Prostate gland (tissue), 2 donors: ENCODE measurements at regions not wholly inside any gene's neighbourhood (a gene's known extent, or its start where the extent isn't known, plus 50 kb on each side); places are given as distances from the start of the nearest gene placed in this dataset.

Experiments
- DNase-seq: peaks from one replicate; pipeline ENCODE4 v3.0.0-alpha.2; 2019; ENCODE audit warnings: low spot score
- H3K27ac ChIP-seq, 2 donors: fragments of 200-600 bp; sonication (generic); 2 replicates each; pipeline ENCODE4 v1.5.1; 2017 to 2019
- H3K27me3 ChIP-seq: fragments of 200-600 bp; sonication (generic); replicated peaks from 2 replicates; pipeline ENCODE4 v1.5.1; 2019; ENCODE audit not compliant: insufficient read depth
- H3K36me3 ChIP-seq, 2 donors: fragments of 200-600 bp; sonication (generic); 1 replicate in 1 of 2; 2 replicates in 1 of 2; pipeline versions ENCODE4 v1.5.1 to v1.8.1; 2017 to 2019
- H3K4me1 ChIP-seq: fragments of 200-600 bp; sonication (generic); replicated peaks from 2 replicates; pipeline ENCODE4 v1.5.1; 2019
- H3K4me3 ChIP-seq, 2 donors: fragments of 200-600 bp; sonication (generic); 2 replicates each; pipeline ENCODE4 v1.5.1; 2017 to 2019
- H3K9me3 ChIP-seq: fragments of 200-600 bp; sonication (generic); 2 replicates; pipeline ENCODE4 v1.5.1; 2017
- POLR2A ChIP-seq: fragments of 450-650 bp; IDR thresholded peaks from one replicate; pipeline ENCODE4 v1.6.1; 2016; ENCODE audit warnings: antibody characterized with exemption, mild to moderate bottlenecking
- POLR2AphosphoS5 ChIP-seq: sonication (generic); formaldehyde crosslinking; IDR thresholded peaks from one replicate; pipeline ENCODE4 v1.6.1; 2017; ENCODE audit warnings: antibody characterized with exemption
- WGBS: methylation state at CpG from one replicate; pipeline ENCODE4 v1.1.5; 2018; 5-methylcytosine and 5-hydroxymethylcytosine counted together
- intact Hi-C: fragments of 100-400 bp; cut with DNase I; formaldehyde crosslinking; loops from one replicate; pipeline ENCODE4 v1.14.2; 2022
- TF ChIP-seq, protein P1 (sequence below), 4 experiments: fragments of 200-600 bp in 2 of 4; fragments of 450-650 bp in 2 of 4; sonication (generic) in 2 of 4; IDR thresholded peaks; 1 replicate in 3 of 4; 2 replicates in 1 of 4; pipeline ENCODE4 v1.5.1; 2016 to 2019; ENCODE audit warnings: antibody characterized with exemption in 4 of 4, mild to moderate bottlenecking in 2 of 4, moderate library complexity in 2 of 4

- Histone ChIP-seq H3K9me3 (no peaks in the 10 kb centered on the region), H3K36me3 (no peaks in the 10 kb centered on the region), H3K27me3 (no peaks in the 10 kb centered on the region), H3K27ac (no peak overlapping the region), H3K4me1 (no peaks in the 10 kb centered on the region), H3K4me3 (no peak overlapping the region)
- DNase-seq, result no peak
- intact Hi-C loops, result no loop called here
- TF ChIP-seq, protein P1, sequence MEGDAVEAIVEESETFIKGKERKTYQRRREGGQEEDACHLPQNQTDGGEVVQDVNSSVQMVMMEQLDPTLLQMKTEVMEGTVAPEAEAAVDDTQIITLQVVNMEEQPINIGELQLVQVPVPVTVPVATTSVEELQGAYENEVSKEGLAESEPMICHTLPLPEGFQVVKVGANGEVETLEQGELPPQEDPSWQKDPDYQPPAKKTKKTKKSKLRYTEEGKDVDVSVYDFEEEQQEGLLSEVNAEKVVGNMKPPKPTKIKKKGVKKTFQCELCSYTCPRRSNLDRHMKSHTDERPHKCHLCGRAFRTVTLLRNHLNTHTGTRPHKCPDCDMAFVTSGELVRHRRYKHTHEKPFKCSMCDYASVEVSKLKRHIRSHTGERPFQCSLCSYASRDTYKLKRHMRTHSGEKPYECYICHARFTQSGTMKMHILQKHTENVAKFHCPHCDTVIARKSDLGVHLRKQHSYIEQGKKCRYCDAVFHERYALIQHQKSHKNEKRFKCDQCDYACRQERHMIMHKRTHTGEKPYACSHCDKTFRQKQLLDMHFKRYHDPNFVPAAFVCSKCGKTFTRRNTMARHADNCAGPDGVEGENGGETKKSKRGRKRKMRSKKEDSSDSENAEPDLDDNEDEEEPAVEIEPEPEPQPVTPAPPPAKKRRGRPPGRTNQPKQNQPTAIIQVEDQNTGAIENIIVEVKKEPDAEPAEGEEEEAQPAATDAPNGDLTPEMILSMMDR (IDR thresholded peaks at IDR 0.05), result no peak
- TF ChIP-seq POLR2A (no peak), POLR2AphosphoS5 (no peak)
- 94% methylated on average over 3 of the region's 3 CpGs for WGBS
Observed at GRCh38 chr1:119191325-119191724, 50.9 kb upstream of the WARS2 start.

DNA sequence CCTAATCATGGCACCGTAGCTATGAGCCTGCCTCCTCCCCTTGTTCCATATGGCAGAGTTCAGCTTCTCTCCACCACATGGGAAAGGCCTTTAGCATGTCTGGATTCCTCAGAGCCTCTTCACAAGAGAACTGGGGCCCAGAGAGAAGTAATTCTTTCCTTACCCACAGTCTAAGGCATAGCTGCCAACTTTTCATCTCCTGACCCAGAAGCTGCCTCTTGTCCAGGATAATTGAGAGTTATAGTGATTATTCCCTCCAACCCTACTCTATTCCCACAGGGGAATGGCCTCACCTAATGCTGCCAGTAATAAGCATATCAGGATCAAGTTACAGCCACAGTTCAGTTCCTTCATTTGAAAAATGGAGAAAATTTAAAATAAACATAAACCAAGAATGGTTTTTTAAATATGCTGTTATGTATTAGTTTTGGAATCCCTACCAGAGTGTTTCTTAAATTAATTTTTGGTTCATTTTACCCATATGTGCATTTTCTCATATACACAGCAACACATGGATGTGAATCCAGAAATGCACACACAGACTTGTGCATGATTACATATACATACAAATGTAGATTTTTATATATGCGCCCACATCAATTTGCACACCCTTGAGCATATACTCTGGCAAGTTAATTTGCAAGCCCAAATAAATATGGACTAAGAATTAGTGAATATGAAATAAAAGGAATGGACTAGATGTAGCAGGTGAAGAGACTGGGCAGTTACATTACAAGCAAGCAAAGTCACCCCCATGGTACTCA, 63.9 kb upstream of the WARS2 start:
- 93% methylated on average over 2 of the region's 2 CpGs for WGBS
- Histone ChIP-seq H3K4me1 (no peaks in the 10 kb centered on the region), H3K9me3 (no peaks in the 10 kb centered on the region), H3K36me3 (no peaks in the 10 kb centered on the region), H3K27ac (no peak overlapping the region), H3K4me3 (no peak overlapping the region), H3K27me3 (no peaks in the 10 kb centered on the region)
- no peak for DNase-seq
- TF ChIP-seq POLR2A (no peak), POLR2AphosphoS5 (no peak)
- TF ChIP-seq, protein P1 (IDR thresholded peaks at IDR 0.05), result no peak
- intact Hi-C loops, result no loop called here

- no peak overlapping the region for H3K4me3 ChIP-seq
- no peaks in the 10 kb centered on the region for H3K9me3 ChIP-seq
- no peaks in the 10 kb centered on the region for H3K4me1 ChIP-seq
- H3K27me3 ChIP-seq, result no peaks in the 10 kb centered on the region
- intact Hi-C loops, result no loop called here
- TF ChIP-seq, protein P1 (IDR thresholded peaks at IDR 0.05), result no peak
- TF ChIP-seq POLR2AphosphoS5 (no peak), POLR2A (no peak)
- WGBS, result 88% methylated on average over 1 of the region's 1 CpG
- H3K36me3 ChIP-seq, result no peaks in the 10 kb centered on the region
- no peak for DNase-seq
- no peak overlapping the region for H3K27ac ChIP-seq
Observed at GRCh38 chr1:119204961-119205357, 64.5 kb upstream of the WARS2 start.

- TF ChIP-seq POLR2AphosphoS5 (no peak), POLR2A (no peak)
- TF ChIP-seq, protein P1 (IDR thresholded peaks at IDR 0.05), result no peak
- WGBS, result 90% methylated on average over 5 of the region's 5 CpGs
- Histone ChIP-seq H3K4me3 (no peak overlapping the region), H3K36me3 (no peaks in the 10 kb centered on the region), H3K4me1 (no peaks in the 10 kb centered on the region), H3K9me3 (no peaks in the 10 kb centered on the region), H3K27ac (no peak overlapping the region), H3K27me3 (no peaks in the 10 kb centered on the region)
- no peak for DNase-seq
- intact Hi-C loops, result no loop called here
Observed at GRCh38 chr1:119209061-119209460, 68.6 kb upstream of the WARS2 start.

DNA sequence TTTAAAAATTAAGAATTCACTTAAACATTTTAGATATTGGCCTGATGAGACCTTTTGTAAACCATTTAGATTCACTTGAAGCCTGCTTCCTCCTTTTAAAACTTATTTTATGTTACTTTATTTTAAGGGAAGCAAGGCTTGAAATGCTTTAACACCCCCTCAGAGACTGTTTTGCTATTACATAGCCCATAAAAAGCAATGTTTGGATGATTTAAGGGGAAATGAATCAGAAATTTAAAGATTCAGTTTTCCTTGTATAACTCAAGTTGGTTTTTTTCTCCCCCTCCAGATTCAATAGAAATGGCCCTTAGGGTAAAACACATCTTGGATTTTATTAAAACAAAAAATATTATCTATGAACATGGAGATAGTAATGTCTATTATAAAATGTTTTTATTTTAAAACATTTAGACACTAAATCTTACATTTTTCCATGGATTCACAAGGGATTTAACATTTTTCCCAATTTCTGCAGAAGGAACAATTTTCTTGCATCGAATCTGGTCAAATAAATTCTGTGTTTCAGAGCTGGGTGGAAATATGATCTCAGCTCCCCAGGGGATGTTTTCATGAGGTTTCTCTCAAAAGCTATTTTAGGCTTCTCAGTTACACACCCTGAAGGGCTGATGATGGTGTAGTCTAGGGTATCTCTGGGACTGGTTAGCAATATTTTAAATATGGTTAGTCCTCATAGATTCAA, 69.3 kb upstream of the WARS2 start:
- Histone ChIP-seq H3K4me1 (no peaks in the 10 kb centered on the region), H3K4me3 (no peak overlapping the region), H3K27ac (no peak overlapping the region), H3K36me3 (no peaks in the 10 kb centered on the region), H3K9me3 (no peaks in the 10 kb centered on the region), H3K27me3 (no peaks in the 10 kb centered on the region)
- no peak for DNase-seq
- WGBS, result 69% methylated on average over 1 of the region's 1 CpG
- intact Hi-C loops, result no loop called here
- TF ChIP-seq POLR2A (no peak), POLR2AphosphoS5 (no peak)
- TF ChIP-seq, protein P1 (IDR thresholded peaks at IDR 0.05), result no peak
